IPS DF 6.9 (cell line): ENCODE measurements at regions not wholly inside any gene's neighbourhood (a gene's known extent, or its start where the extent isn't known, plus 50 kb on each side); places are given as distances from the start of the nearest gene placed in this dataset.

Experiments used
- DNase-seq: peaks from one replicate; pipeline ENCODE4 v3.0.0-alpha.2; 2013; ENCODE audit warnings: low read depth, low spot score
- H3K27ac ChIP-seq: one replicate; pipeline ENCODE4 v1.5.1; 2013; ENCODE audit warnings: low read length, control low read depth
- H3K27me3 ChIP-seq: 2 replicates; pipeline ENCODE4 v1.6.1; 2013; ENCODE audit warnings: mild to moderate bottlenecking, low read length; ENCODE audit not compliant: control insufficient read depth, insufficient read depth
- H3K36me3 ChIP-seq: 2 replicates; pipeline ENCODE4 v1.6.1; 2013; ENCODE audit warnings: low read length; ENCODE audit not compliant: control insufficient read depth, insufficient read depth
- H3K4me1 ChIP-seq: 2 replicates; pipeline ENCODE4 v1.6.1; 2013; ENCODE audit warnings: low read length; ENCODE audit not compliant: control insufficient read depth, insufficient read depth
- H3K4me3 ChIP-seq: 2 replicates; pipeline ENCODE4 v1.5.1; 2013; ENCODE audit warnings: mild to moderate bottlenecking, low read length
- H3K9me3 ChIP-seq: 2 replicates; pipeline ENCODE4 v1.6.1; 2013; ENCODE audit warnings: low read length, inconsistent platforms; ENCODE audit not compliant: control insufficient read depth, insufficient read depth
- WGBS: extraction: QIAGEN DNeasy Blood & Tissue Kit; methylation state at CpG from one replicate; pipeline ENCODE4 v1.1.7; 2013; ENCODE audit warnings: mixed read lengths, missing lambda C conversion rate; ENCODE audit not compliant: insufficient read length, insufficient coverage; 5-methylcytosine and 5-hydroxymethylcytosine counted together

GRCh38 chr1:181173761-181174447, 85.4 kb downstream of the IER5 start:
- DNase-seq: no peak
- H3K27ac ChIP-seq: no peak overlapping the region
- H3K4me3 ChIP-seq: no peak overlapping the region
- H3K36me3 ChIP-seq: no peaks in the 10 kb centered on the region
- H3K27me3 ChIP-seq: no peaks in the 10 kb centered on the region
- no CpG with 5 or more reads among the region's 6 CpGs for WGBS
- no peaks in the 10 kb centered on the region; the same call in 1 of the 2 replicates for H3K4me1 ChIP-seq
- H3K9me3 ChIP-seq: no peaks in the 10 kb centered on the region

GRCh38 chr1:181174861-181175260, 86.4 kb downstream of the IER5 start:
- Histone ChIP-seq H3K4me1 (no peaks in the 10 kb centered on the region; the same call in none of the 2 replicates), H3K27me3 (no peaks in the 10 kb centered on the region), H3K36me3 (no peaks in the 10 kb centered on the region), H3K9me3 (no peaks in the 10 kb centered on the region), H3K27ac (no peak overlapping the region), H3K4me3 (no peak overlapping the region)
- no CpG with 5 or more reads among the region's 4 CpGs for WGBS
- DNase-seq: no peak

GRCh38 chr1:181175356-181175910, 86.9 kb downstream of the IER5 start:
- WGBS: no CpG with 5 or more reads among the region's 6 CpGs
- no peak overlapping the region for H3K27ac ChIP-seq
- DNase-seq: no peak
- H3K9me3 ChIP-seq: no peaks in the 10 kb centered on the region
- H3K4me3 ChIP-seq: no peak overlapping the region
- no peaks in the 10 kb centered on the region for H3K27me3 ChIP-seq
- peaks cover 2% of the 10 kb centered on the region for H3K4me1 ChIP-seq
- H3K36me3 ChIP-seq: no peaks in the 10 kb centered on the region

- no CpG with 5 or more reads among the region's 5 CpGs for WGBS
- Histone ChIP-seq H3K27ac (no peak overlapping the region), H3K4me3 (no peak overlapping the region), H3K27me3 (no peaks in the 10 kb centered on the region), H3K36me3 (no peaks in the 10 kb centered on the region), H3K4me1 (peaks cover 6% of the 10 kb centered on the region), H3K9me3 (no peaks in the 10 kb centered on the region)
- DNase-seq: no peak
Observed at GRCh38 chr1:181175955-181176354, 87.5 kb downstream of the IER5 start.

GRCh38 chr1:181178241-181178879, 89.9 kb downstream of the IER5 start:
- Histone ChIP-seq H3K9me3 (no peaks in the 10 kb centered on the region), H3K27me3 (no peaks in the 10 kb centered on the region), H3K4me3 (no peak overlapping the region), H3K4me1 (peaks cover 11% of the 10 kb centered on the region), H3K27ac (no peak overlapping the region), H3K36me3 (no peaks in the 10 kb centered on the region)
- no peak for DNase-seq
- no CpG with 5 or more reads among the region's 9 CpGs for WGBS

- no CpG with 5 or more reads among the region's 10 CpGs for WGBS
- Histone ChIP-seq H3K4me3 (no peak overlapping the region), H3K27me3 (no peaks in the 10 kb centered on the region), H3K27ac (no peak overlapping the region), H3K4me1 (peaks cover 11% of the 10 kb centered on the region), H3K9me3 (no peaks in the 10 kb centered on the region), H3K36me3 (no peaks in the 10 kb centered on the region)
- DNase-seq: no peak
Observed at GRCh38 chr1:181179279-181179986, 90.9 kb downstream of the IER5 start.

- no peak overlapping the region for H3K4me3 ChIP-seq
- DNase-seq: no peak
- H3K9me3 ChIP-seq: no peaks in the 10 kb centered on the region
- no peak overlapping the region for H3K27ac ChIP-seq
- WGBS: no CpG with 5 or more reads among the region's 6 CpGs
- H3K36me3 ChIP-seq: no peaks in the 10 kb centered on the region
- H3K27me3 ChIP-seq: no peaks in the 10 kb centered on the region
- H3K4me1 ChIP-seq: peaks cover 11% of the 10 kb centered on the region
Observed at GRCh38 chr1:181179987-181180365, 91.5 kb downstream of the IER5 start.

GRCh38 chr1:181180407-181181031, 92.0 kb downstream of the IER5 start:
- no peaks in the 10 kb centered on the region for H3K9me3 ChIP-seq
- no peak overlapping the region for H3K4me3 ChIP-seq
- H3K36me3 ChIP-seq: no peaks in the 10 kb centered on the region
- no peaks in the 10 kb centered on the region for H3K27me3 ChIP-seq
- WGBS: no CpG with 5 or more reads among the region's 11 CpGs
- DNase-seq: no peak
- H3K27ac ChIP-seq: no peak overlapping the region
- peaks cover 11% of the 10 kb centered on the region for H3K4me1 ChIP-seq

- no peaks in the 10 kb centered on the region for H3K9me3 ChIP-seq
- no peaks in the 10 kb centered on the region for H3K36me3 ChIP-seq
- H3K4me1 ChIP-seq: peaks cover 11% of the 10 kb centered on the region
- no peak overlapping the region for H3K27ac ChIP-seq
- DNase-seq: no peak
- WGBS: no CpG with 5 or more reads among the region's 11 CpGs
- H3K4me3 ChIP-seq: no peak overlapping the region
- H3K27me3 ChIP-seq: no peaks in the 10 kb centered on the region
Observed at GRCh38 chr1:181181792-181182585, 93.5 kb downstream of the IER5 start.
